Muscle layer of colon (tissue), 2 donors: ENCODE measurements at regions not wholly inside any gene's neighbourhood (a gene's known extent, or its start where the extent isn't known, plus 50 kb on each side); places are given as distances from the start of the nearest gene placed in this dataset.

ENCODE experiments used
- H3K27ac ChIP-seq: one replicate; pipeline ENCODE4 v1.7.0; 2013; ENCODE audit warnings: low read depth, mild to moderate bottlenecking, low read length, moderate library complexity
- H3K27me3 ChIP-seq, 2 donors: one replicate each; pipeline ENCODE4 v1.7.0; 2013; ENCODE audit warnings: low read length in 2 of 2, mild to moderate bottlenecking in 2 of 2; ENCODE audit not compliant: insufficient read depth in 2 of 2, control insufficient read depth in 1 of 2
- H3K36me3 ChIP-seq: one replicate; pipeline ENCODE4 v1.7.0; 2013; ENCODE audit warnings: mild to moderate bottlenecking, low read length; ENCODE audit not compliant: insufficient read depth
- H3K4me1 ChIP-seq: one replicate; pipeline ENCODE4 v1.7.0; 2013; ENCODE audit warnings: mild to moderate bottlenecking, low read length; ENCODE audit not compliant: insufficient read depth
- H3K4me3 ChIP-seq, 2 donors: one replicate each; pipeline ENCODE4 v1.7.0; 2013; ENCODE audit warnings: low read length in 2 of 2, low read depth in 1 of 2, mild to moderate bottlenecking in 1 of 2, moderate library complexity in 1 of 2
- H3K9ac ChIP-seq: one replicate; pipeline ENCODE4 v1.7.0; 2013; ENCODE audit warnings: low read length
- H3K9me3 ChIP-seq: one replicate; pipeline ENCODE4 v1.7.0; 2013; ENCODE audit warnings: mild to moderate bottlenecking, low read length
- donor health status: abdominal sarcoma.
- donor health status: Adenocarcinoma of cecum.

GRCh38 chr2:180314086-180314485 lies 307.0 kb upstream of the CWC22 start:
- H3K9me3 ChIP-seq = no peaks in the 10 kb centered on the region

GRCh38 chr2:180312542-180312941 lies 305.4 kb upstream of the CWC22 start:
- Histone ChIP-seq H3K9me3 (no peaks in the 10 kb centered on the region), H3K4me1 (no peaks in the 10 kb centered on the region), H3K4me3 (no peak overlapping the region), H3K27ac (no peak overlapping the region), H3K9ac (no peak overlapping the region), H3K36me3 (no peaks in the 10 kb centered on the region), H3K27me3 (no peaks in the 10 kb centered on the region)

More at GRCh38 chr2:180314086-180314485, 307.0 kb upstream of the CWC22 start:
- no peaks in the 10 kb centered on the region for H3K27me3 ChIP-seq
- H3K36me3 ChIP-seq = no peaks in the 10 kb centered on the region
- no peak overlapping the region for H3K9ac ChIP-seq
- H3K4me3 ChIP-seq = no peak overlapping the region
- no peak overlapping the region for H3K27ac ChIP-seq
- H3K4me1 ChIP-seq = no peaks in the 10 kb centered on the region

GRCh38 chr2:180307096-180307495 lies 300.0 kb upstream of the CWC22 start:
- no peaks in the 10 kb centered on the region for H3K36me3 ChIP-seq
- H3K4me3 ChIP-seq = no peak overlapping the region
- H3K27ac ChIP-seq = no peak overlapping the region
- no peak overlapping the region for H3K9ac ChIP-seq
- no peaks in the 10 kb centered on the region for H3K9me3 ChIP-seq
- no peaks in the 10 kb centered on the region for H3K4me1 ChIP-seq
- no peaks in the 10 kb centered on the region for H3K27me3 ChIP-seq

- no peaks in the 10 kb centered on the region for H3K27me3 ChIP-seq
- no peak overlapping the region for H3K4me3 ChIP-seq
- no peak overlapping the region for H3K27ac ChIP-seq
- H3K4me1 ChIP-seq = no peaks in the 10 kb centered on the region
- H3K9ac ChIP-seq = no peak overlapping the region
- no peaks in the 10 kb centered on the region for H3K9me3 ChIP-seq
- no peaks in the 10 kb centered on the region for H3K36me3 ChIP-seq
Observed at GRCh38 chr2:180306346-180306745, 299.2 kb upstream of the CWC22 start.

GRCh38 chr2:180291552-180292421 lies 284.7 kb upstream of the CWC22 start:
- Histone ChIP-seq H3K27ac (no peak overlapping the region), H3K9ac (no peak overlapping the region), H3K36me3 (no peaks in the 10 kb centered on the region), H3K4me1 (no peaks in the 10 kb centered on the region), H3K27me3 (no peaks in the 10 kb centered on the region), H3K4me3 (no peak overlapping the region), H3K9me3 (no peaks in the 10 kb centered on the region)

GRCh38 chr2:180291060-180291459 lies 284.0 kb upstream of the CWC22 start:
- Histone ChIP-seq H3K27me3 (no peaks in the 10 kb centered on the region), H3K4me1 (no peaks in the 10 kb centered on the region), H3K27ac (no peak overlapping the region), H3K36me3 (no peaks in the 10 kb centered on the region), H3K4me3 (no peak overlapping the region), H3K9ac (no peak overlapping the region), H3K9me3 (no peaks in the 10 kb centered on the region)

GRCh38 chr2:180289627-180290026 lies 282.5 kb upstream of the CWC22 start:
- H3K9me3 ChIP-seq = no peaks in the 10 kb centered on the region
- H3K27ac ChIP-seq = no peak overlapping the region
- H3K27me3 ChIP-seq = no peaks in the 10 kb centered on the region
- no peaks in the 10 kb centered on the region for H3K36me3 ChIP-seq
- H3K9ac ChIP-seq = no peak overlapping the region
- H3K4me3 ChIP-seq = no peak overlapping the region
- H3K4me1 ChIP-seq = no peaks in the 10 kb centered on the region

- H3K9me3 ChIP-seq = no peaks in the 10 kb centered on the region
- no peak overlapping the region for H3K27ac ChIP-seq
- no peak overlapping the region for H3K9ac ChIP-seq
- H3K36me3 ChIP-seq = no peaks in the 10 kb centered on the region
- no peaks in the 10 kb centered on the region for H3K4me1 ChIP-seq
- H3K4me3 ChIP-seq = no peak overlapping the region
- H3K27me3 ChIP-seq = no peaks in the 10 kb centered on the region
Observed at GRCh38 chr2:180279581-180279980, 272.5 kb upstream of the CWC22 start.

GRCh38 chr2:180276733-180277132 lies 269.6 kb upstream of the CWC22 start:
- H3K9ac ChIP-seq = no peak overlapping the region
- H3K27me3 ChIP-seq = no peaks in the 10 kb centered on the region
- no peak overlapping the region for H3K4me3 ChIP-seq
- H3K9me3 ChIP-seq = no peaks in the 10 kb centered on the region
- H3K4me1 ChIP-seq = no peaks in the 10 kb centered on the region
- no peaks in the 10 kb centered on the region for H3K36me3 ChIP-seq
- H3K27ac ChIP-seq = no peak overlapping the region

- Histone ChIP-seq H3K9me3 (no peaks in the 10 kb centered on the region), H3K36me3 (no peaks in the 10 kb centered on the region), H3K4me3 (no peak overlapping the region), H3K9ac (no peak overlapping the region), H3K27ac (no peak overlapping the region), H3K27me3 (no peaks in the 10 kb centered on the region), H3K4me1 (no peaks in the 10 kb centered on the region)
Observed at GRCh38 chr2:180268006-180268405, 260.9 kb upstream of the CWC22 start.

- no peaks in the 10 kb centered on the region for H3K36me3 ChIP-seq
- no peaks in the 10 kb centered on the region for H3K9me3 ChIP-seq
- no peak overlapping the region for H3K9ac ChIP-seq
- H3K27me3 ChIP-seq = no peaks in the 10 kb centered on the region
- H3K4me1 ChIP-seq = peaks cover 11% of the 10 kb centered on the region
- no peak overlapping the region for H3K27ac ChIP-seq
- no peak overlapping the region for H3K4me3 ChIP-seq
Observed at GRCh38 chr2:180261976-180262375, 254.9 kb upstream of the CWC22 start.

GRCh38 chr2:180258579-180258978 lies 251.5 kb upstream of the CWC22 start:
- peaks cover 11% of the 10 kb centered on the region for H3K4me1 ChIP-seq
- no peak overlapping the region for H3K9ac ChIP-seq
- no peaks in the 10 kb centered on the region for H3K27me3 ChIP-seq
- H3K9me3 ChIP-seq = no peaks in the 10 kb centered on the region
- no peaks in the 10 kb centered on the region for H3K36me3 ChIP-seq
- H3K27ac ChIP-seq = no peak overlapping the region
- H3K4me3 ChIP-seq = no peak overlapping the region
